Lower leg skin (tissue), 4 donors: ENCODE measurements at regions not wholly inside any gene's neighbourhood (a gene's known extent, or its start where the extent isn't known, plus 50 kb on each side); places are given as distances from the start of the nearest gene placed in this dataset.
"Not testable (repeated sequence)": the region's sequence is repeated elsewhere in the genome, so short reads cannot be mapped to it uniquely, and the experiment has no call there.

Source experiments
- DNase-seq, 2 donors: peaks; one replicate each; pipeline ENCODE4 v3.0.0-alpha.2; 2019; ENCODE audit warnings: low spot score in 2 of 2
- H3K4me3 ChIP-seq: fragments of 200-600 bp; sonication (generic); 2 replicates; pipeline ENCODE4 v1.5.1; 2017; ENCODE audit warnings: mild to moderate bottlenecking, low read depth; ENCODE audit not compliant: poor library complexity, severe bottlenecking
- POLR2A ChIP-seq, 2 donors: fragments of 450-650 bp; IDR thresholded peaks; one replicate each; pipeline ENCODE4 v1.6.1; 2016 to 2017; ENCODE audit warnings: antibody characterized with exemption in 2 of 2, mild to moderate bottlenecking in 1 of 2, moderate library complexity in 1 of 2
- WGBS, 2 donors: methylation state at CpG; one replicate each; pipeline ENCODE4 v1.1.5; 2018; 5-methylcytosine and 5-hydroxymethylcytosine counted together
- intact Hi-C: fragments of 100-400 bp; cut with DNase I; formaldehyde crosslinking; loops from one replicate; pipeline ENCODE4 v1.15.0; 2023; ENCODE audit warnings: low total_unique reads
- TF ChIP-seq, protein P1 (sequence below), 3 donors: fragments of 450-650 bp; IDR thresholded peaks; one replicate each; pipeline ENCODE4 v1.5.1; 2016; ENCODE audit warnings: antibody characterized with exemption in 3 of 3, mild to moderate bottlenecking in 3 of 3, moderate library complexity in 2 of 3

- intact Hi-C loops, result no loop called here
- WGBS, 2 donors, result 85 to 94% methylated on average over 3 of the region's 3 CpGs
- no peak for DNase-seq
- no peak overlapping the region for H3K4me3 ChIP-seq
- TF ChIP-seq, protein P1, sequence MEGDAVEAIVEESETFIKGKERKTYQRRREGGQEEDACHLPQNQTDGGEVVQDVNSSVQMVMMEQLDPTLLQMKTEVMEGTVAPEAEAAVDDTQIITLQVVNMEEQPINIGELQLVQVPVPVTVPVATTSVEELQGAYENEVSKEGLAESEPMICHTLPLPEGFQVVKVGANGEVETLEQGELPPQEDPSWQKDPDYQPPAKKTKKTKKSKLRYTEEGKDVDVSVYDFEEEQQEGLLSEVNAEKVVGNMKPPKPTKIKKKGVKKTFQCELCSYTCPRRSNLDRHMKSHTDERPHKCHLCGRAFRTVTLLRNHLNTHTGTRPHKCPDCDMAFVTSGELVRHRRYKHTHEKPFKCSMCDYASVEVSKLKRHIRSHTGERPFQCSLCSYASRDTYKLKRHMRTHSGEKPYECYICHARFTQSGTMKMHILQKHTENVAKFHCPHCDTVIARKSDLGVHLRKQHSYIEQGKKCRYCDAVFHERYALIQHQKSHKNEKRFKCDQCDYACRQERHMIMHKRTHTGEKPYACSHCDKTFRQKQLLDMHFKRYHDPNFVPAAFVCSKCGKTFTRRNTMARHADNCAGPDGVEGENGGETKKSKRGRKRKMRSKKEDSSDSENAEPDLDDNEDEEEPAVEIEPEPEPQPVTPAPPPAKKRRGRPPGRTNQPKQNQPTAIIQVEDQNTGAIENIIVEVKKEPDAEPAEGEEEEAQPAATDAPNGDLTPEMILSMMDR (IDR thresholded peaks at IDR 0.05), result no peak
- TF ChIP-seq POLR2A (IDR thresholded peaks at IDR 0.05), result no peak
Observed at GRCh38 chr6:105676857-105677256, 274.0 kb upstream of the PREP start.

- TF ChIP-seq POLR2A (IDR thresholded peaks at IDR 0.05), result no peak
- TF ChIP-seq, protein P1 (IDR thresholded peaks at IDR 0.05), result no peak
- intact Hi-C loops, result no loop called here
- H3K4me3 ChIP-seq, result no peak overlapping the region
- DNase-seq, result no peak
- 66 to 67% methylated on average over 5 of the region's 5 CpGs for WGBS, 2 donors
Observed at GRCh38 chr6:105675715-105676397, 273.0 kb upstream of the PREP start.

GRCh38 chr6:105672856-105673538 is 270.1 kb upstream of the PREP start:
- H3K4me3 ChIP-seq, DNase-seq, intact Hi-C loops: not testable (repeated sequence)
- WGBS, 2 donors, result 74 to 81% methylated on average over 2 of the region's 2 CpGs

DNA sequence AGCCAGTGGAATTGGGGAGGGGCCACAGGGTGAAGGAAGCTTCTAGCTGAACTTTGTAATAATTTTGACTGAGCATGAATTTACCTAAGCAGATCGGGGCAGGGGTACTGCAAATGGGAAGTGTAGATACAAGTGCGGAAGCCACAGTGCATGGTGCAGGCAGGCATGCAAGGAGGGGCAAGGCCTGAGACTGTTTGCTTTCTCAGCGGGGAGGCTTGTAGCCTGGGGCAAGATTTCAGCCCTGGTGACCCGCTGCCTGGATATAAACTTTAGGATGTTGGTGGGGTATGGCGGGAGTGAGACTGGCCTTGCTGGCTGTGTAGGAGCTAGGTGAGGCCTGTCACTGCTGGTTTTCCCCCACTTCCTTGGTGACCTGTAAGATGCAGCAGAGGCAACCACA is 266.4 kb upstream of the PREP start:
- intact Hi-C loops, result no loop called here
- no peak overlapping the region for H3K4me3 ChIP-seq
- 87 to 92% methylated on average over 5 of the region's 5 CpGs for WGBS, 2 donors
- TF ChIP-seq, protein P1 (IDR thresholded peaks at IDR 0.05), result no peak
- no peak for TF ChIP-seq POLR2A (IDR thresholded peaks at IDR 0.05)
- no peak for DNase-seq

- intact Hi-C loops, result no loop called here
- TF ChIP-seq POLR2A (IDR thresholded peaks at IDR 0.05), result no peak
- TF ChIP-seq, protein P1 (IDR thresholded peaks at IDR 0.05), result no peak
- no peak overlapping the region for H3K4me3 ChIP-seq
- no peak for DNase-seq
- 93 to 94% methylated on average over 12 of the region's 12 CpGs for WGBS, 2 donors
Observed at GRCh38 chr6:105667056-105667455, 264.2 kb upstream of the PREP start.

- no peak for DNase-seq
- intact Hi-C loops, result no loop called here
- H3K4me3 ChIP-seq, result no peak overlapping the region
- no peak for TF ChIP-seq POLR2A (IDR thresholded peaks at IDR 0.05)
- TF ChIP-seq, protein P1 (IDR thresholded peaks at IDR 0.05), result no peak
- WGBS, 2 donors, result 95% methylated on average over 2 of the region's 2 CpGs
Observed at GRCh38 chr6:105664931-105665330, 262.0 kb upstream of the PREP start.
